Heart left ventricle (tissue), 13 donors: ENCODE measurements at regions not wholly inside any gene's neighbourhood (a gene's known extent, or its start where the extent isn't known, plus 50 kb on each side); places are given as distances from the start of the nearest gene placed in this dataset.

Source experiments
- POLR2A ChIP-seq, 2 donors: fragments of 450-650 bp; IDR thresholded peaks; one replicate each; pipeline ENCODE4 v1.6.1; 2017; ENCODE audit warnings: antibody characterized with exemption in 2 of 2, mild to moderate bottlenecking in 2 of 2, moderate library complexity in 2 of 2
- TF ChIP-seq, protein P1 (sequence below), 12 donors: fragments of 200-600 bp; sonication (generic) in 4 of 12; IDR thresholded peaks; one replicate each; pipeline versions ENCODE4 v1.5.0 to v1.8.0; 2018 to 2022; ENCODE audit warnings: antibody characterized with exemption in 12 of 12, mild to moderate bottlenecking in 5 of 12
- donor health status: ischemic (EF 13 %, LVEDD 7.1; RV severe dilation, severe dysfunction).
- donor health status: DM: no; HTN: yes; CAD: no.
- donor health status: DM: no; HTN: no; CAD: no.
- donor health status: ischemic (EF 25% LVEDD 6.9; RV normal size, moderate dysfunction).
- donor health status: ischemic (EF 25% LVEDD 5.7; RV mildly dilated, moderate dysfunction).
- donor health status: ischemic (EF 35%, LVEDD 5.7; RV mildly dilated, moderate dysfunction).
- donor health status: nonischemic (EF 11% LVEDD 7.7; RV severe dilation, severe dysfunction).
- donor health status: DM: yes; HTN: yes; CAD: no.
- donor health status: PGD.
- donor health status: ischemic (EF 29% LVEDD 5.4; RV normal size, mild dysfunction).
- donor health status: nonischemic (EF 23%, LVEDD 6.1; RV moderate dilation, normal function).

GRCh38 chr1:81585371-81585770, 215.4 kb upstream of the ADGRL2 start:
- TF ChIP-seq, protein P1, sequence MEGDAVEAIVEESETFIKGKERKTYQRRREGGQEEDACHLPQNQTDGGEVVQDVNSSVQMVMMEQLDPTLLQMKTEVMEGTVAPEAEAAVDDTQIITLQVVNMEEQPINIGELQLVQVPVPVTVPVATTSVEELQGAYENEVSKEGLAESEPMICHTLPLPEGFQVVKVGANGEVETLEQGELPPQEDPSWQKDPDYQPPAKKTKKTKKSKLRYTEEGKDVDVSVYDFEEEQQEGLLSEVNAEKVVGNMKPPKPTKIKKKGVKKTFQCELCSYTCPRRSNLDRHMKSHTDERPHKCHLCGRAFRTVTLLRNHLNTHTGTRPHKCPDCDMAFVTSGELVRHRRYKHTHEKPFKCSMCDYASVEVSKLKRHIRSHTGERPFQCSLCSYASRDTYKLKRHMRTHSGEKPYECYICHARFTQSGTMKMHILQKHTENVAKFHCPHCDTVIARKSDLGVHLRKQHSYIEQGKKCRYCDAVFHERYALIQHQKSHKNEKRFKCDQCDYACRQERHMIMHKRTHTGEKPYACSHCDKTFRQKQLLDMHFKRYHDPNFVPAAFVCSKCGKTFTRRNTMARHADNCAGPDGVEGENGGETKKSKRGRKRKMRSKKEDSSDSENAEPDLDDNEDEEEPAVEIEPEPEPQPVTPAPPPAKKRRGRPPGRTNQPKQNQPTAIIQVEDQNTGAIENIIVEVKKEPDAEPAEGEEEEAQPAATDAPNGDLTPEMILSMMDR (IDR thresholded peaks at IDR 0.05), result no peak
- no peak for TF ChIP-seq POLR2A (IDR thresholded peaks at IDR 0.05)
